Kidney (tissue), 13 donors: ENCODE measurements at regions not wholly inside any gene's neighbourhood (a gene's known extent, or its start where the extent isn't known, plus 50 kb on each side); places are given as distances from the start of the nearest gene placed in this dataset.

Experiments
- DNase-seq, 5 donors: peaks; one replicate each; pipeline ENCODE4 v3.0.0-alpha.2; 2013 to 2020
- FAIRE-seq: peaks from 2 replicates; lab custom pipeline; 2012; peaks lifted over from hg19 to GRCh38; lab: Jason Lieb, UNC
- H3K27ac ChIP-seq, 2 donors: one replicate each; pipeline ENCODE4 v1.7.0; 2013; ENCODE audit warnings: low read depth in 2 of 2, low read length in 2 of 2, inconsistent platforms in 1 of 2
- H3K27me3 ChIP-seq: one replicate; pipeline ENCODE4 v1.7.1; 2013; ENCODE audit warnings: low read length, inconsistent platforms; ENCODE audit not compliant: control insufficient read depth, insufficient read depth
- H3K36me3 ChIP-seq, 3 donors: one replicate each; pipeline versions ENCODE4 v1.7.0 to v1.7.1; 2013; ENCODE audit warnings: low read length in 3 of 3, control low read depth in 1 of 3, inconsistent platforms in 1 of 3; ENCODE audit not compliant: insufficient read depth in 3 of 3, control insufficient read depth in 2 of 3
- H3K4me1 ChIP-seq, 3 donors: one replicate each; pipeline versions ENCODE4 v1.7.0 to v1.7.1; 2013; ENCODE audit warnings: low read length in 3 of 3, inconsistent platforms in 1 of 3, low read depth in 1 of 3; ENCODE audit not compliant: control insufficient read depth in 2 of 3, insufficient read depth in 2 of 3
- H3K4me3 ChIP-seq, 3 donors: one replicate each; pipeline versions ENCODE4 v1.7.0 to v1.8.1; 2013; ENCODE audit warnings: low read length in 3 of 3, control low read depth in 1 of 3, inconsistent platforms in 1 of 3
- H3K9ac ChIP-seq, 3 donors: one replicate each; pipeline versions ENCODE4 v1.7.0 to v1.7.1; 2013; ENCODE audit warnings: low read length in 3 of 3, control low read depth in 1 of 3, inconsistent platforms in 1 of 3
- H3K9me3 ChIP-seq, 3 donors: one replicate each; pipeline versions ENCODE4 v1.7.0 to v1.7.1; 2013; ENCODE audit warnings: low read length in 3 of 3, control low read depth in 1 of 3, inconsistent platforms in 1 of 3; ENCODE audit not compliant: control insufficient read depth in 2 of 3, insufficient read depth in 1 of 3
- CTCF ChIP-seq: IDR thresholded peaks from 3 replicates; pipeline ENCODE4 v1.5.1; 2012; ENCODE audit warnings: mild to moderate bottlenecking, moderate library complexity, borderline replicate concordance; ENCODE audit not compliant: insufficient read depth; ENCODE audit errors: extremely low read depth
- intact Hi-C: fragments of 100-400 bp; cut with DNase I; formaldehyde crosslinking; loops from one replicate; pipeline ENCODE4 v1.11.1; 2022
- donor health status: control.
- donor health status: control.
- donor health status: control.
- donor health status: control.
- donor health status: control.
- donor health status: DM: yes; HTN: yes; CAD: no.
- donor health status: Normal renal cell carcinoma (clear cell type).

GRCh38 chr2:150572961-150573395 lies 85.5 kb upstream of the RND3 start:
- Histone ChIP-seq H3K9ac (no peak overlapping the region), H3K27ac (no peak overlapping the region), H3K4me1 (no peaks in the 10 kb centered on the region), H3K27me3 (no peaks in the 10 kb centered on the region), H3K9me3 (no peaks in the 10 kb centered on the region), H3K4me3 (no peak overlapping the region), H3K36me3 (no peaks in the 10 kb centered on the region)
- FAIRE-seq (no peak), DNase-seq (no peak)
- TF ChIP-seq CTCF: no peak
- intact Hi-C loops: no loop called here

GRCh38 chr2:150572194-150572766 lies 84.8 kb upstream of the RND3 start:
- intact Hi-C loops: no loop called here
- H3K27ac ChIP-seq: no peak overlapping the region
- H3K27me3 ChIP-seq: no peaks in the 10 kb centered on the region
- no peak for FAIRE-seq
- no peaks in the 10 kb centered on the region for H3K9me3 ChIP-seq
- no peak for TF ChIP-seq CTCF
- no peak overlapping the region for H3K4me3 ChIP-seq
- H3K4me1 ChIP-seq: no peaks in the 10 kb centered on the region
- no peaks in the 10 kb centered on the region for H3K36me3 ChIP-seq
- no peak for DNase-seq
- H3K9ac ChIP-seq: no peak overlapping the region

GRCh38 chr2:150571121-150571520 lies 83.7 kb upstream of the RND3 start:
- intact Hi-C loops: no loop called here

More at GRCh38 chr2:150571121-150571520, 83.7 kb upstream of the RND3 start:
- no peaks in the 10 kb centered on the region for H3K27me3 ChIP-seq
- H3K9ac ChIP-seq: no peak overlapping the region
- no peak overlapping the region for H3K27ac ChIP-seq
- DNase-seq (no peak), FAIRE-seq (peak; percentile 30)
- H3K9me3 ChIP-seq: no peaks in the 10 kb centered on the region
- no peak overlapping the region for H3K4me3 ChIP-seq
- no peak for TF ChIP-seq CTCF
- no peaks in the 10 kb centered on the region for H3K36me3 ChIP-seq
- H3K4me1 ChIP-seq: no peaks in the 10 kb centered on the region
